HEK293 (cell line): ENCODE measurements at regions not wholly inside any gene's neighbourhood (a gene's known extent, or its start where the extent isn't known, plus 50 kb on each side); places are given as distances from the start of the nearest gene placed in this dataset.

Experiments
- CTCF ChIA-PET: fragments of 350-600 bp; formaldehyde crosslinking; extraction: SDS; loops from one replicate; lab custom pipeline; 2021; ENCODE audit warnings: antibody characterized with exemption; lab: Yijun Ruan, JAX
- POLR2A ChIA-PET: fragments of 300-600 bp; formaldehyde crosslinking; extraction: SDS; loops from one replicate; lab custom pipeline; 2020; ENCODE audit warnings: antibody characterized with exemption, inconsistent platforms; lab: Yijun Ruan, JAX
- H3K27ac ChIP-seq: fragments of 200-500 bp; sonication (Bioruptor generic); 2 replicates; pipeline ENCODE4 v1.5.1; 2014; ENCODE audit warnings: low read depth, low read length, control low read depth, inconsistent platforms; ENCODE audit errors: extremely low read depth
- H3K36me3 ChIP-seq, 2 experiments: fragments of 200-500 bp in 1 of 2; sonication (Bioruptor generic) in 1 of 2; 1 replicate in 1 of 2; 2 replicates in 1 of 2; pipeline ENCODE4 v1.5.1; 2014 to 2017; ENCODE audit warnings: inconsistent platforms in 2 of 2, low read length in 2 of 2; ENCODE audit not compliant: control insufficient read depth in 2 of 2, insufficient read depth in 1 of 2
- H3K4me1 ChIP-seq: fragments of 200-500 bp; sonication (Bioruptor generic); 2 replicates; pipeline ENCODE4 v1.5.1; 2014; ENCODE audit warnings: mild to moderate bottlenecking, low read length, inconsistent platforms; ENCODE audit not compliant: control insufficient read depth, insufficient read depth
- H3K4me3 ChIP-seq: 2 replicates; pipeline ENCODE4 v1.5.1; 2011; ENCODE audit warnings: low read depth, mild to moderate bottlenecking, control low read depth, low read length, moderate library complexity
- H3K9me3 ChIP-seq: fragments of 200-500 bp; sonication (Bioruptor generic); 2 replicates; pipeline ENCODE4 v1.5.1; 2014; ENCODE audit warnings: low read depth, low read length, inconsistent platforms; ENCODE audit not compliant: control insufficient read depth, insufficient read depth
- SP3 ChIP-seq: fragments of 450-650 bp; formaldehyde crosslinking; IDR thresholded peaks from 2 replicates; pipeline ENCODE4 v1.5.1; 2016; ENCODE audit warnings: missing biosample characterization, missing genetic modification characterization
- ZFP41 ChIP-seq: fragments of 450-650 bp; formaldehyde crosslinking; IDR thresholded peaks from 2 replicates; pipeline ENCODE4 v1.5.1; 2016; ENCODE audit warnings: missing biosample characterization, missing genetic modification characterization, borderline replicate concordance
- ZNF132 ChIP-seq: fragments of 450-650 bp; formaldehyde crosslinking; IDR thresholded peaks from 2 replicates; pipeline ENCODE4 v1.5.1; 2017; ENCODE audit warnings: missing biosample characterization, missing genetic modification characterization, borderline replicate concordance
- ZNF146 ChIP-seq: fragments of 450-650 bp; formaldehyde crosslinking; IDR thresholded peaks from 2 replicates; pipeline ENCODE4 v1.5.1; 2016; ENCODE audit warnings: missing biosample characterization, missing genetic modification characterization
- ZNF239 ChIP-seq: fragments of 450-650 bp; formaldehyde crosslinking; IDR thresholded peaks from 2 replicates; pipeline ENCODE4 v1.5.1; 2016; ENCODE audit warnings: missing biosample characterization, missing genetic modification characterization
- ZNF24 ChIP-seq: fragments of 450-650 bp; formaldehyde crosslinking; IDR thresholded peaks from 2 replicates; pipeline ENCODE4 v1.5.1; 2016; ENCODE audit warnings: missing biosample characterization, missing genetic modification characterization
- ZNF37A ChIP-seq: fragments of 450-650 bp; IDR thresholded peaks from 2 replicates; pipeline ENCODE4 v1.5.1; 2018; ENCODE audit warnings: missing biosample characterization, missing genetic modification characterization
- ZNF404 ChIP-seq: fragments of 450-650 bp; formaldehyde crosslinking; IDR thresholded peaks from 2 replicates; pipeline ENCODE4 v1.5.1; 2017; ENCODE audit warnings: missing biosample characterization, missing genetic modification characterization
- ZNF549 ChIP-seq: fragments of 450-650 bp; IDR thresholded peaks from 2 replicates; pipeline ENCODE4 v1.5.1; 2018; ENCODE audit warnings: missing biosample characterization, missing genetic modification characterization, mild to moderate bottlenecking, inconsistent platforms, moderate library complexity
- ZNF707 ChIP-seq: fragments of 450-650 bp; formaldehyde crosslinking; IDR thresholded peaks from 2 replicates; pipeline ENCODE4 v1.5.1; 2016; ENCODE audit warnings: missing biosample characterization, missing genetic modification characterization
- ZNF843 ChIP-seq: fragments of 450-650 bp; formaldehyde crosslinking; IDR thresholded peaks from 2 replicates; pipeline ENCODE4 v1.5.1; 2016; ENCODE audit warnings: missing biosample characterization, missing genetic modification characterization
- TF ChIP-seq, protein P1 (sequence below): fragments of 450-650 bp; formaldehyde crosslinking; conservative IDR thresholded peaks from 2 replicates; pipeline ENCODE4 v1.5.1; 2016; ENCODE audit warnings: low read depth, missing biosample characterization, missing genetic modification characterization
- TF ChIP-seq, protein P2 (sequence below): fragments of 450-650 bp; formaldehyde crosslinking; IDR thresholded peaks from 2 replicates; pipeline ENCODE4 v1.5.1; 2016; ENCODE audit warnings: missing biosample characterization, missing genetic modification characterization
- TF ChIP-seq, protein P3 (sequence below): fragments of 450-650 bp; IDR thresholded peaks from 2 replicates; pipeline ENCODE4 v1.5.1; 2018; ENCODE audit warnings: missing biosample characterization, missing genetic modification characterization

DNA sequence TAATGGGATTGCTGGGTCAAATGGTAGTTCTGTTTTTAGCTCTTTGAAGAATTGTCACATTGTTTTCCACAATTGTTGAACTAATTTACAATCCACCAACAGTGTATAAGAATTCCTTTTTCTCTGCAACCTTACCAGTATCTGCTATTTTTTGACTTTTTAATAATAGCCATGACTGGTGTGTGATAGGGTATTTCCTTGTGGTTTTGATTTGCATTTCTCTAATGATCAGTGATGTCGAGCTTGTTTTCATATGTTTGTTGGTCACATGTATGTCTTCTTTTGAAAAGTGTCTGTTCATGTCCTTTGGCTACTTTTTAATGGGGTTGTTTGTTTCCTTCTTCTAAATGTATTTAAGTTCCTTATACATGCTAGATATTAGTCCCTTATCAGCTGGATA, 322.3 kb downstream of the CDH2 start:
- Histone ChIP-seq H3K4me3 (no peak overlapping the region), H3K9me3 (no peaks in the 10 kb centered on the region), H3K27ac (no peak overlapping the region), H3K36me3 (no peaks in the 10 kb centered on the region), H3K4me1 (no peaks in the 10 kb centered on the region)
- CTCF ChIA-PET = no interaction called here
- POLR2A ChIA-PET = no interaction called here
- TF ChIP-seq, protein P1, sequence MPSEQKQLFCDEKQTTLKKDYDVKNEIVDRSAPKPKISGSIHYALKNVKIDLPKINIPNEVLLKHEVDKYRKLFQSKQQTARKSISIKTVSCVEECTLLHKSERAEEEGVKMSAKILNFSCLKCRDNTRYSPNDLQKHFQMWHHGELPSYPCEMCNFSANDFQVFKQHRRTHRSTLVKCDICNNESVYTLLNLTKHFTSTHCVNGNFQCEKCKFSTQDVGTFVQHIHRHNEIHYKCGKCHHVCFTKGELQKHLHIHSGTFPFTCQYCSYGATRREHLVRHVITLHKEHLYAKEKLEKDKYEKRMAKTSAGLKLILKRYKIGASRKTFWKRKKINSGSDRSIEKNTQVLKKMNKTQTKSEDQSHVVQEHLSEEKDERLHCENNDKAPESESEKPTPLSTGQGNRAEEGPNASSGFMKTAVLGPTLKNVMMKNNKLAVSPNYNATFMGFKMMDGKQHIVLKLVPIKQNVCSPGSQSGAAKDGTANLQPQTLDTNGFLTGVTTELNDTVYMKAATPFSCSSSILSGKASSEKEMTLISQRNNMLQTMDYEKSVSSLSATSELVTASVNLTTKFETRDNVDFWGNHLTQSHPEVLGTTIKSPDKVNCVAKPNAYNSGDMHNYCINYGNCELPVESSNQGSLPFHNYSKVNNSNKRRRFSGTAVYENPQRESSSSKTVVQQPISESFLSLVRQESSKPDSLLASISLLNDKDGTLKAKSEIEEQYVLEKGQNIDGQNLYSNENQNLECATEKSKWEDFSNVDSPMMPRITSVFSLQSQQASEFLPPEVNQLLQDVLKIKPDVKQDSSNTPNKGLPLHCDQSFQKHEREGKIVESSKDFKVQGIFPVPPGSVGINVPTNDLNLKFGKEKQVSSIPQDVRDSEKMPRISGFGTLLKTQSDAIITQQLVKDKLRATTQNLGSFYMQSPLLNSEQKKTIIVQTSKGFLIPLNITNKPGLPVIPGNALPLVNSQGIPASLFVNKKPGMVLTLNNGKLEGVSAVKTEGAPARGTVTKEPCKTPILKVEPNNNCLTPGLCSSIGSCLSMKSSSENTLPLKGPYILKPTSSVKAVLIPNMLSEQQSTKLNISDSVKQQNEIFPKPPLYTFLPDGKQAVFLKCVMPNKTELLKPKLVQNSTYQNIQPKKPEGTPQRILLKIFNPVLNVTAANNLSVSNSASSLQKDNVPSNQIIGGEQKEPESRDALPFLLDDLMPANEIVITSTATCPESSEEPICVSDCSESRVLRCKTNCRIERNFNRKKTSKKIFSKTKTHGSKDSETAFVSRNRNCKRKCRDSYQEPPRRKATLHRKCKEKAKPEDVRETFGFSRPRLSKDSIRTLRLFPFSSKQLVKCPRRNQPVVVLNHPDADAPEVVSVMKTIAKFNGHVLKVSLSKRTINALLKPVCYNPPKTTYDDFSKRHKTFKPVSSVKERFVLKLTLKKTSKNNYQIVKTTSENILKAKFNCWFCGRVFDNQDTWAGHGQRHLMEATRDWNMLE (tag by site-specific recombination) = no peak
- TF ChIP-seq ZFP41 = no peak

DNA sequence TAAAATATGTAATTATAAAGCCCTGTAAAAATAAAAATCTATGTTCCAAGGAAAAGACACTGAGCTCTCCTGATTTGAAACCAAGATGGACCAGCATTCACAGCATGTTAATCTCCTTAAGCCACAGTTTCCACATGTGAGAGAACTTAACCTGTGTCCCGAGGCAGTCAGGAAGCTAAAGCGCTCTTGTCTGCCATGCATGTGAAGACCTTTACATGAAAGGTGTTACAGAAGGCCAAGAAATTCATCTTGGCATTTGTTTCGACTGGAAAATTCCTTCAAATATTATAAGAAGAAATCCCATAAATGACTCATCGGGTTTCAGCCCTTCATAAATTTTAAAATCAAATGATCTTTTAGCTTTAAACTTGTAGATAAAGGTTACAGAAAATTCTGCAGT, 328.6 kb downstream of the CDH2 start:
- TF ChIP-seq ZNF239 (no peak), SP3 (no peak), ZNF404 (tag by site-specific recombination) (no peak), ZNF707 (tag by site-specific recombination) (no peak), ZNF132 (tag by site-specific recombination) (no peak), ZNF37A (tag by site-specific recombination) (no peak), ZNF146 (no peak), ZNF549 (tag by site-specific recombination) (no peak), ZNF24 (tag by site-specific recombination) (no peak), ZNF843 (tag by site-specific recombination) (no peak)
- TF ChIP-seq, protein P2, sequence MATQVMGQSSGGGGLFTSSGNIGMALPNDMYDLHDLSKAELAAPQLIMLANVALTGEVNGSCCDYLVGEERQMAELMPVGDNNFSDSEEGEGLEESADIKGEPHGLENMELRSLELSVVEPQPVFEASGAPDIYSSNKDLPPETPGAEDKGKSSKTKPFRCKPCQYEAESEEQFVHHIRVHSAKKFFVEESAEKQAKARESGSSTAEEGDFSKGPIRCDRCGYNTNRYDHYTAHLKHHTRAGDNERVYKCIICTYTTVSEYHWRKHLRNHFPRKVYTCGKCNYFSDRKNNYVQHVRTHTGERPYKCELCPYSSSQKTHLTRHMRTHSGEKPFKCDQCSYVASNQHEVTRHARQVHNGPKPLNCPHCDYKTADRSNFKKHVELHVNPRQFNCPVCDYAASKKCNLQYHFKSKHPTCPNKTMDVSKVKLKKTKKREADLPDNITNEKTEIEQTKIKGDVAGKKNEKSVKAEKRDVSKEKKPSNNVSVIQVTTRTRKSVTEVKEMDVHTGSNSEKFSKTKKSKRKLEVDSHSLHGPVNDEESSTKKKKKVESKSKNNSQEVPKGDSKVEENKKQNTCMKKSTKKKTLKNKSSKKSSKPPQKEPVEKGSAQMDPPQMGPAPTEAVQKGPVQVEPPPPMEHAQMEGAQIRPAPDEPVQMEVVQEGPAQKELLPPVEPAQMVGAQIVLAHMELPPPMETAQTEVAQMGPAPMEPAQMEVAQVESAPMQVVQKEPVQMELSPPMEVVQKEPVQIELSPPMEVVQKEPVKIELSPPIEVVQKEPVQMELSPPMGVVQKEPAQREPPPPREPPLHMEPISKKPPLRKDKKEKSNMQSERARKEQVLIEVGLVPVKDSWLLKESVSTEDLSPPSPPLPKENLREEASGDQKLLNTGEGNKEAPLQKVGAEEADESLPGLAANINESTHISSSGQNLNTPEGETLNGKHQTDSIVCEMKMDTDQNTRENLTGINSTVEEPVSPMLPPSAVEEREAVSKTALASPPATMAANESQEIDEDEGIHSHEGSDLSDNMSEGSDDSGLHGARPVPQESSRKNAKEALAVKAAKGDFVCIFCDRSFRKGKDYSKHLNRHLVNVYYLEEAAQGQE (tag by site-specific recombination) = no peak
- TF ChIP-seq, protein P3, sequence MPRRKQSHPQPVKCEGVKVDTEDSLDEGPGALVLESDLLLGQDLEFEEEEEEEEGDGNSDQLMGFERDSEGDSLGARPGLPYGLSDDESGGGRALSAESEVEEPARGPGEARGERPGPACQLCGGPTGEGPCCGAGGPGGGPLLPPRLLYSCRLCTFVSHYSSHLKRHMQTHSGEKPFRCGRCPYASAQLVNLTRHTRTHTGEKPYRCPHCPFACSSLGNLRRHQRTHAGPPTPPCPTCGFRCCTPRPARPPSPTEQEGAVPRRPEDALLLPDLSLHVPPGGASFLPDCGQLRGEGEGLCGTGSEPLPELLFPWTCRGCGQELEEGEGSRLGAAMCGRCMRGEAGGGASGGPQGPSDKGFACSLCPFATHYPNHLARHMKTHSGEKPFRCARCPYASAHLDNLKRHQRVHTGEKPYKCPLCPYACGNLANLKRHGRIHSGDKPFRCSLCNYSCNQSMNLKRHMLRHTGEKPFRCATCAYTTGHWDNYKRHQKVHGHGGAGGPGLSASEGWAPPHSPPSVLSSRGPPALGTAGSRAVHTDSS (tag by site-specific recombination) = no peak
- H3K36me3 ChIP-seq = no peaks in the 10 kb centered on the region
- ChIA-PET CTCF (interaction anchor here (0.7 kb wide), 1 partner anchor 75 kb away, joined by 3 read pairs; no protein-coding TSS in a partner anchor), POLR2A (no interaction called here)
- no peak overlapping the region for H3K27ac ChIP-seq
- H3K9me3 ChIP-seq = no peaks in the 10 kb centered on the region
- H3K4me3 ChIP-seq = no peak overlapping the region
- H3K4me1 ChIP-seq = no peaks in the 10 kb centered on the region
